WTC11 (cell line): ENCODE measurements at regions not wholly inside any gene's neighbourhood (a gene's known extent, or its start where the extent isn't known, plus 50 kb on each side); places are given as distances from the start of the nearest gene placed in this dataset.

Source experiments
- TP53 ChIP-seq: sonication (generic); formaldehyde crosslinking; IDR thresholded peaks from 2 replicates; pipeline ENCODE4 v1.8.1; 2023; ENCODE audit warnings: mild to moderate bottlenecking, missing genetic modification reagents
- ZBTB21 ChIP-seq: sonication (generic); formaldehyde crosslinking; IDR thresholded peaks from 2 replicates; pipeline ENCODE4 v1.8.1; 2023; ENCODE audit warnings: mild to moderate bottlenecking, missing genetic modification reagents, borderline replicate concordance
- ZNF317 ChIP-seq: sonication (generic); formaldehyde crosslinking; IDR thresholded peaks from 2 replicates; pipeline ENCODE4 v1.8.1; 2023; ENCODE audit warnings: low read depth, mild to moderate bottlenecking, moderate library complexity, missing genetic modification reagents, borderline replicate concordance

DNA sequence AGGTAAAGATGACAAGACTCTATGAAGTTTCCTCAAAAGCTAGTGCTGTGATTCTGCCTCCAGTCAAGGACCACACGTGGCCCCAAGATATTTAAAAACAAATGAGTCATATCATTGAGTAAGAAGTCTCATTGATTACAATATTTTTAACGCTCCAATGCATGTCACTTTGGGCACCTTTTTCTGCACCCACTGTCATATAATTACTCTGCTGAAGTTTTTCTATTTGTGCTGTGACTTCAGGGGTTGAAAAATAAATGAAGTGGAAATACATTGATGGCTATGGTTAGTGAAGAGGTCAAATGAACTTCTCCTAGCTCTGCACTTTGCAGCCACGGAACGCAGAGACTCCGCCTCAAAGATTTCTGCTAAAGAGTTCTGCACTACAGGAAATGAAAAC is 344.3 kb upstream of the KYNU start:
- TF ChIP-seq ZBTB21 (CRISPR knock-in tag) (no peak), TP53 (no peak), ZNF317 (CRISPR knock-in tag) (no peak)
